ENCODE measurements at regions not wholly inside any gene's neighbourhood (a gene's known extent, or its start where the extent isn't known, plus 50 kb on each side); places are given as distances from the start of the nearest gene placed in this dataset.
A peak's percentile ranks its signal among the peaks of the same experiment; 100 is the strongest.
"Not testable (repeated sequence)": the region's sequence is repeated elsewhere in the genome, so short reads cannot be mapped to it uniquely, and the experiment has no call there.

DNA sequence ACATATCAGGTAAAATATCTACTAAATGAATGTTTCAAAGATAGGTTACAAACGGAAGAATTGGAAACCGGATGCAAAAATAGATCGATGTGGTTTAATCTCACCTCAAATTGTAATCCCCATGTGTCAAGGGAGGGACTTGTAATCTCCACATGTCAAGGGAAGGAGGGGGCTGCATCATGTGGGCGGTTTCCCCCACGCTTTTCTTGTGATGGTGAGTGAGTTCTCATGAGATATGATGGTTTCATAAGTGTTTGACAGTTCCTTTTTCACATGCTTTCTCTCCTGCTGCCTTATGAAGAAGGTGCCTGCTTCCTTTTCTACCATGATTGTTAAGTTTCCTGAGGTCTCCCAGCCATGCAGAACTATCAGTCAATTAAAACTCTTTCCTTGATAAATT is 408.7 kb upstream of the TMPRSS15 start:
- Histone ChIP-seq H3K36me3 (ENCODE audit: control insufficient read depth, insufficient read depth, low read length) (no peaks in the 10 kb centered on the region), H3K27ac (ENCODE audit: low read depth, low read length) (no peak overlapping the region), H3K4me1 (ENCODE audit: control insufficient read depth, insufficient read depth, low read length) (no peaks in the 10 kb centered on the region), H3K27me3 (ENCODE audit: control insufficient read depth, insufficient read depth, low read length) (no peaks in the 10 kb centered on the region), H3K9me3 (ENCODE audit: control insufficient read depth, insufficient read depth, low read length) (no peaks in the 10 kb centered on the region), H3K4me3 (ENCODE audit: low read depth, low read length) (no peak overlapping the region)
- no CpG with 5 or more reads among the region's 5 CpGs for WGBS (ENCODE audit: insufficient coverage)
- DNase-seq (ENCODE audit: low read depth in 4 of 6, low spot score in 6 of 6): no peak

DNA sequence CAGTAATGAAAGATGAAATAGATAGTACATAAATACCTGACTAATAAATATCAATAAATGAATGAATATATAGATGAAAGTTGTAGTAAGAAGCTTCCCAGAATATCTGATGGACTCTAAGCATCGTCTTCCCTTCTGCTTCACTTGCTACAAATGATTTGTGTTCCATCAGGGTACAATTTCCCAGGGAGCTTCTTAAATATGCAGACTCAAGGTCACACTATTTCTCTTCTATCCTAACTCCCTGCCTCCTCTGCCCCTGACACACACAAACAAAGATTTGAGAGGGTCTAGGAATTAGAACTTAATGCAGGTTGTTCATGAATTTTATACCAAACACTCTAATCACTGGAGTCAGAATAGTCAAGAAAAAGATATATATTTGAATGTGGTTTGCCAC is 415.9 kb upstream of the TMPRSS15 start:
- Histone ChIP-seq H3K36me3 (ENCODE audit: control insufficient read depth, insufficient read depth, low read length) (no peaks in the 10 kb centered on the region), H3K9me3 (ENCODE audit: control insufficient read depth, insufficient read depth, low read length) (peaks cover 3% of the 10 kb centered on the region), H3K4me3 (ENCODE audit: low read depth, low read length) (no peak overlapping the region), H3K27me3 (ENCODE audit: control insufficient read depth, insufficient read depth, low read length) (no peaks in the 10 kb centered on the region), H3K4me1 (ENCODE audit: control insufficient read depth, insufficient read depth, low read length) (no peaks in the 10 kb centered on the region), H3K27ac (ENCODE audit: low read depth, low read length) (no peak overlapping the region)
- WGBS (ENCODE audit: insufficient coverage): no CpG with 5 or more reads among the region's 1 CpG
- no peak for DNase-seq (ENCODE audit: low read depth in 4 of 6, low spot score in 6 of 6)

DNA sequence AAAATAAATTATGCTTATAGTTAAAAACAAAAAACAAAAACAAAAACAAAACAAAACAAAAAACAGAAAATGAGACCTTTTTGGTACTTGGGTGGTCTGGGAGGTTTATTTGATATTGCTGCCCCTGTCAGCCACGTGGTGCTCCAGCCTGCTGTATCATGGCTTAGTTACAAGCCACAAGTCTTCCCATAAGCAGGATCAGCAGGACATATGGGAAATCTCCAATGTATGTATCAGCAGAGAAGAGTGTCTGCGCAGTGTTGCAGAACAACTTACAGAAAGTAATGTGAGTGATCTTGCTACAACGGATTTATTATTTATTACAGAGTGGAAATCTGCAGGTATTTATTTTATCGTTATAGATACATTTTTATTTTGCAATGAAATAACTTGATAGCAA is 423.0 kb upstream of the TMPRSS15 start:
- Histone ChIP-seq H3K4me1 (ENCODE audit: control insufficient read depth, insufficient read depth, low read length) (no peaks in the 10 kb centered on the region), H3K27me3 (ENCODE audit: control insufficient read depth, insufficient read depth, low read length) (no peaks in the 10 kb centered on the region), H3K9me3 (ENCODE audit: control insufficient read depth, insufficient read depth, low read length) (peaks cover 3% of the 10 kb centered on the region), H3K4me3 (ENCODE audit: low read depth, low read length) (no peak overlapping the region), H3K27ac (ENCODE audit: low read depth, low read length) (no peak overlapping the region), H3K36me3 (ENCODE audit: control insufficient read depth, insufficient read depth, low read length) (no peaks in the 10 kb centered on the region)
- 40% methylated on average over 1 of the region's 4 CpGs for WGBS (ENCODE audit: insufficient coverage)
- no peak for DNase-seq (ENCODE audit: low read depth in 4 of 6, low spot score in 6 of 6)

DNA sequence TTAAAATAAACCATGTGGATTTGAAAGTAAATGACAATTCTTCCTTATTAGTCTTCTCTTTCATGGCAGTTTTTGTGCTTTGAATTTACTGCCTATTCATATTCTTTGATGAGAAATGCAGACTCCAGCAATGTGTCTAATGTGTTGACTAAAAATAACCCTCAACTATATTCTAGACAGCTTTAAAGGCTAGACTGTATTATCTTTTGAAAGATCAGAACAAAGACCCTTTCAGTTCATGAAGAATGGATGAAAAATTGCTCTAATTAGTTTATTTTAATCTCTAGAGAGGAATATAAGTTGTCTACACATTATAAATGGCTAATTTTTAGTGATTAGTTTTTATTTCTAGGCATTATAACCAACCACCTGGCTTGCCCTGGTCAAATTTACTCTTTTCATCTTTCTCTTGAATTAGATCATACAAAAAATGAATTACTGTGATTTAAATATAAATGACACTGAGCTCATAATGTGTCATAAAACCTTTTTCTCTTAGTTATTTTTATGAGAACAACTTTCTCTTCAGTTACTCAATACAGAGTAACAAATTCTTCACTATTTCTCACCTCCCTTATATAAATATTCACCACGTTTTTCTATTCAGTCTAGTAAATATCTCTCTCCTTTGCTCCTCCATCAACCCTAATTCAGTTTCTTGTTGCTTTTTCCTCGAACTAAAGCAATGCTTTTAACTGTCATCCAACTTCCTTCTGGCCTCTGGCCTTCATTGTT is 428.5 kb upstream of the TMPRSS15 start:
- no peaks in the 10 kb centered on the region for H3K27me3 ChIP-seq (ENCODE audit: control insufficient read depth, insufficient read depth, low read length)
- DNase-seq (ENCODE audit: low read depth in 4 of 6, low spot score in 6 of 6): peak in 1 of 6 donors; percentile 20
- H3K9me3 ChIP-seq (ENCODE audit: control insufficient read depth, insufficient read depth, low read length): no peaks in the 10 kb centered on the region
- H3K36me3 ChIP-seq (ENCODE audit: control insufficient read depth, insufficient read depth, low read length): no peaks in the 10 kb centered on the region
- WGBS (ENCODE audit: insufficient coverage): 52% methylated on average over 2 of the region's 2 CpGs
- no peak overlapping the region for H3K27ac ChIP-seq (ENCODE audit: low read depth, low read length)
- no peaks in the 10 kb centered on the region for H3K4me1 ChIP-seq (ENCODE audit: control insufficient read depth, insufficient read depth, low read length)
- H3K4me3 ChIP-seq (ENCODE audit: low read depth, low read length): no peak overlapping the region

DNA sequence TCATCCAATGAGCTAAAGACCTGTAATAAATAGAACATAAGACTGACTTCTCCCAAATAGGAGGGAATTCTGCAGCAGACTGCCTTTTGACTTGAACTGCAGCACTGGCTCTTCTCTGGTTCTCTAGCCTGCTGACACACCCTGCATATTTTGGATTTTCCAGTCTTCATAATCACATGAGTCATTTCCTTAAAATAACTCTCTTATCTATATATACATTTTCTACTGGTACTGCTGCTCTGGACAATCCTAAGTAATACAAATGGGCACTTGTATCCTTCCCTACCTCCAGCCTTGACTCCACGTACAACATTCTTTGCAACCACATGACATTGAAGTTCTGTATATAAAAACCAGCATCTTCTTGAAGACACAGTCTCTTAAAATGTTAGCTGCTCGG is 429.4 kb upstream of the TMPRSS15 start:
- H3K27ac ChIP-seq (ENCODE audit: low read depth, low read length): no peak overlapping the region
- no peaks in the 10 kb centered on the region for H3K27me3 ChIP-seq (ENCODE audit: control insufficient read depth, insufficient read depth, low read length)
- H3K36me3 ChIP-seq (ENCODE audit: control insufficient read depth, insufficient read depth, low read length): no peaks in the 10 kb centered on the region
- H3K9me3 ChIP-seq (ENCODE audit: control insufficient read depth, insufficient read depth, low read length): no peaks in the 10 kb centered on the region
- no peak overlapping the region for H3K4me3 ChIP-seq (ENCODE audit: low read depth, low read length)
- 80% methylated on average over 1 of the region's 2 CpGs for WGBS (ENCODE audit: insufficient coverage)
- no peak for DNase-seq (ENCODE audit: low read depth in 4 of 6, low spot score in 6 of 6)
- no peaks in the 10 kb centered on the region for H3K4me1 ChIP-seq (ENCODE audit: control insufficient read depth, insufficient read depth, low read length)

DNA sequence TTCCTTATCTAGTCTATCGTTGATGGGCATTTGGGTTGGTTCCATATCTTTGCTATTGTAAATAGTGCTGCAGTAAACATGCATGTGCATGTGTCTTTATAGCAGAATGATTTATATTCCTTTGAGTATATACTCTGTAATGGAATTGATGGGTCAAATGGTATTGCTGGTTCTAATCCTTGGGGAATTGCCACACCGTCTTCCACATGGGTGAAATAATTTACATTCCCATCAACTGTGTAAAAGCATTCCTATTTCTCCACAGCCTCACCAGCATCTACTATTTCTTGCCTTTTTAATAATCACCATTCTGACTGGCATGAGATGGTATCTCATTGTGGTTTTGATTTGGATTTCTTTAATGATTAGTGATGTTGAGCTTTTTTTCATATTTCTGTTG is 430.5 kb upstream of the TMPRSS15 start:
- not testable (repeated sequence) for H3K4me3 ChIP-seq (ENCODE audit: low read depth, low read length); DNase-seq (ENCODE audit: low read depth in 4 of 6, low spot score in 6 of 6); H3K9me3 ChIP-seq (ENCODE audit: control insufficient read depth, insufficient read depth, low read length); H3K27me3 ChIP-seq (ENCODE audit: control insufficient read depth, insufficient read depth, low read length); H3K4me1 ChIP-seq (ENCODE audit: control insufficient read depth, insufficient read depth, low read length); H3K27ac ChIP-seq (ENCODE audit: low read depth, low read length); H3K36me3 ChIP-seq (ENCODE audit: control insufficient read depth, insufficient read depth, low read length)
- no CpG with 5 or more reads among the region's 2 CpGs for WGBS (ENCODE audit: insufficient coverage)

DNA sequence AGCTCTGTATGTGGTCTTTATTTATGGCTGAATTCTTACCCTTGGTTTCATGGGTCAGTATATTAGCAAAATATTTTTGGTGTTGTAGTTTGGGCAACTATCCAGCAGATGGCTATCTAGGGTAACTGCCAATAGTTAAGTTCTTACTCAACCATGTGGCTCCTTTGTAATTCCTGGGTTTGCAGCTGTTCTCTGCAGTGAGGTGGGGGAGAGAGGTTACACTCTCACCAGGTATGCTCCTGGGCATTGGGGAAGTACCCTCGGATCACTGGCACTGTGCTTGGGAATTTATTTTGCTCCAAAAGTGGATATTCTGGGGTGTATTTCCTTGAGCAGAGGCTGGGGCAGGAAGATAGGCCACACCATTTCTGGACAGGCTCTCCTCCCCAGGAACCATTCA is 436.7 kb upstream of the TMPRSS15 start:
- Histone ChIP-seq H3K4me1 (ENCODE audit: control insufficient read depth, insufficient read depth, low read length) (no peaks in the 10 kb centered on the region), H3K9me3 (ENCODE audit: control insufficient read depth, insufficient read depth, low read length) (no peaks in the 10 kb centered on the region), H3K4me3 (ENCODE audit: low read depth, low read length) (no peak overlapping the region), H3K27me3 (ENCODE audit: control insufficient read depth, insufficient read depth, low read length) (no peaks in the 10 kb centered on the region), H3K27ac (ENCODE audit: low read depth, low read length) (no peak overlapping the region), H3K36me3 (ENCODE audit: control insufficient read depth, insufficient read depth, low read length) (no peaks in the 10 kb centered on the region)
- DNase-seq (ENCODE audit: low read depth in 4 of 6, low spot score in 6 of 6): no peak
- 91% methylated on average over 1 of the region's 1 CpG for WGBS (ENCODE audit: insufficient coverage)

DNA sequence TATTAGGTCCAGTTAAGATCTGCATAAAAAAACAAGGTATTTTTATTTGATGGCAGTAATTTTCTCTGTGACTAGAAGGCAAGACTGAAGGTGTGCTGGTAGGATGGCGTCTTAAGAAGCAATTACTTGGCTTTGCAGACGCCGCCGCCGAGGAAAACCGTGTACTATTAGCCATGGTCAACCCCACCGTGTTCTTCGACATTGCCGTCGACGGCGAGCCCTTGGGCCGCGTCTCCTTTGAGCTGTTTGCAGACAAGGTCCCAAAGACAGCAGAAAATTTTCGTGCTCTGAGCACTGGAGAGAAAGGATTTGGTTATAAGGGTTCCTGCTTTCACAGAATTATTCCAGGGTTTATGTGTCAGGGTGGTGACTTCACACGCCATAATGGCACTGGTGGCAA is 454.0 kb upstream of the TMPRSS15 start:
- not testable (repeated sequence) for H3K27ac ChIP-seq (ENCODE audit: low read depth, low read length); DNase-seq (ENCODE audit: low read depth in 4 of 6, low spot score in 6 of 6); H3K27me3 ChIP-seq (ENCODE audit: control insufficient read depth, insufficient read depth, low read length); H3K4me3 ChIP-seq (ENCODE audit: low read depth, low read length); H3K4me1 ChIP-seq (ENCODE audit: control insufficient read depth, insufficient read depth, low read length); H3K36me3 ChIP-seq (ENCODE audit: control insufficient read depth, insufficient read depth, low read length); H3K9me3 ChIP-seq (ENCODE audit: control insufficient read depth, insufficient read depth, low read length)
- 82% methylated on average over 6 of the region's 16 CpGs for WGBS (ENCODE audit: insufficient coverage)

DNA sequence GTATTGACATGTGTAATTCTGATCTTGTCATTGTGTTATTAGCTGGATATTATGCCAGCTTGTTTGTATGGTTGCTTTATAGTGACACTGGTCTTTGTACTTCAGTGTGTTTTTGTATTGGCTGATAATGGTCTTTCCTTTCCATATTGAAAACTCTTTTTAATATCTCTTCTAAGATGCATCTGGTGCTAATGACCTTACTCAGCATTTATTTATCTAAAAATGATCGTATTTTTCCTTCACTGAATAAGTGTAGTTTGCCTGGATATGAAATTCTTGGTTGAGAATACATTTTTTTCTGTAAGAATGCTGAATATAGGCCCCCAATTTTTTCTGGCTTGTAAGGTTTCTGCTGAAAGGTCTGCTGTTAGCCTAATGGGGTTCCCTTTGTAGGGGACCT is 465.5 kb upstream of the TMPRSS15 start:
- no peak for DNase-seq (ENCODE audit: low read depth in 4 of 6, low spot score in 6 of 6)
- Histone ChIP-seq H3K9me3 (ENCODE audit: control insufficient read depth, insufficient read depth, low read length) (no peaks in the 10 kb centered on the region), H3K27ac (ENCODE audit: low read depth, low read length) (no peak overlapping the region), H3K4me1 (ENCODE audit: control insufficient read depth, insufficient read depth, low read length) (no peaks in the 10 kb centered on the region), H3K4me3 (ENCODE audit: low read depth, low read length) (no peak overlapping the region), H3K36me3 (ENCODE audit: control insufficient read depth, insufficient read depth, low read length) (no peaks in the 10 kb centered on the region), H3K27me3 (ENCODE audit: control insufficient read depth, insufficient read depth, low read length) (no peaks in the 10 kb centered on the region)
- WGBS (ENCODE audit: insufficient coverage): no CpG with 5 or more reads among the region's 1 CpG

DNA sequence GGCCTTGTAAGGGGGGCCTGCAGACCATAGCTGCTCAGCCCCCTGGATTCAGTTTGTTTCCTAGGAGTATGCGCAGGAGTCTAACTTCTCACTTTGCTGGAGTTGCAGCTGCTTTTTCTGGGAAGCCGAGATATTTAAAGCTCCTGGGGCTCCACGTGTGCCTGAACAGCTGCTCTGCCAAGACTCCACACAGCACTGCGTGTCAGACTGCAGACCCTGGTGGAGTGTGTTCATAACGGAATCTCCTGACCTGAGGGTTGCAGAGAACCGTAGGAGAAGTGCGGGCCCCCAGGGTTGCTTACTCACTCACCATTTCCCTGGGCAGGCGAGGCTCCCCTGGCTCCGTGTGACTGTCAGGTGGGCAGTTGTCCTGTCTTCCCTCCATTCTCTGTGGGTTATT is 474.3 kb upstream of the TMPRSS15 start:
- H3K27ac ChIP-seq (ENCODE audit: low read depth, low read length): no peak overlapping the region
- no peaks in the 10 kb centered on the region for H3K4me1 ChIP-seq (ENCODE audit: control insufficient read depth, insufficient read depth, low read length)
- no peaks in the 10 kb centered on the region for H3K9me3 ChIP-seq (ENCODE audit: control insufficient read depth, insufficient read depth, low read length)
- no peaks in the 10 kb centered on the region for H3K36me3 ChIP-seq (ENCODE audit: control insufficient read depth, insufficient read depth, low read length)
- no peaks in the 10 kb centered on the region for H3K27me3 ChIP-seq (ENCODE audit: control insufficient read depth, insufficient read depth, low read length)
- WGBS (ENCODE audit: insufficient coverage): 82% methylated on average over 7 of the region's 9 CpGs
- no peak overlapping the region for H3K4me3 ChIP-seq (ENCODE audit: low read depth, low read length)
- peak in 1 of 6 donors; percentile 13 for DNase-seq (ENCODE audit: low read depth in 4 of 6, low spot score in 6 of 6)

Data from spinal cord (tissue), 9 donors.